NCI-H128 (cell line): ENCODE measurements at regions not wholly inside any gene's neighbourhood (a gene's known extent, or its start where the extent isn't known, plus 50 kb on each side); places are given as distances from the start of the nearest gene placed in this dataset.

ENCODE experiments used
- DNase-seq: peaks from one replicate; lab custom pipeline; 2025; ENCODE audit not compliant: unreplicated experiment; lab: John Stamatoyannopoulos, UW

DNA sequence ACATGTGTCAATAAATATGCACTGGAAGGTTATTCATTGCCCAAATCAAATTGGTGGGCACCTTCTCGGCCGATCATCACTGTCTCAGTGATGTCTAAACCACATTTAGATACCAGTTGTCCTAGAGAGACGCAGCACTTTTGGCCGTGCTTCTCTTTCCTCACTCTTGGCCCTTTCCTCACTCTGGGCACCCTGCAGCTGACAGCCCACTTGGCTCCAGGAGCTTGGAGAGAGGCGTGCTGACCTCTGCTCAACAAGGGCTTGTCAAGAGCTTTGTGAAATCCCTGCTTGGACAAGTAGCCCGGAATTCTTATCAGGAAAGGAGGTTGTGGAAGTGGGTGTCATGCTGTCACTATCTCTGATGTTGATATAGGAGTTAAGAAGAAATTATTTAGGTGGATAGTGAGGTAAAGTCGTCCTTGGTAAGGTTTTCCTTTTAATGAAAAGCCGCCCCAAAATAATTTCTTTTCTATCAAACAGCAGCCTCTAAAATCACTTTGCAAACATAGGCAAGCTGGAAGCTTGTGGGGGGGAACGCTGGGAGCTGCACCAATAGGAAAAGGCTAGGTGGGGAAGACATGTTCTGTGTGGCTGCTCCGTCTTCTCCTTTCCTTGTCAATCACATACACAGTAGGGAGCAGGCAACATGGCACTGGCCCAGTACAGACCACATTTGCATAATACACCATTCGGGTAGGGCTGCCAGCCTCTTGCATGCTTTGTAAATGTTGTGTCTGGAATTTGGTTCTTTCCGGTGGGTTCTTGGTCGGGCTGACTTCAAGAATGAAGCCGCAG, 126.8 kb upstream of the UBE3A start:
- no peak for DNase-seq

- DNase-seq = no peak
Observed at GRCh38 chr15:25563596-25563995, 124.8 kb upstream of the UBE3A start.

- no peak for DNase-seq
Observed at GRCh38 chr15:25557926-25558325, 119.1 kb upstream of the UBE3A start.

GRCh38 chr15:25556136-25556535, 117.3 kb upstream of the UBE3A start:
- DNase-seq = no peak

DNA sequence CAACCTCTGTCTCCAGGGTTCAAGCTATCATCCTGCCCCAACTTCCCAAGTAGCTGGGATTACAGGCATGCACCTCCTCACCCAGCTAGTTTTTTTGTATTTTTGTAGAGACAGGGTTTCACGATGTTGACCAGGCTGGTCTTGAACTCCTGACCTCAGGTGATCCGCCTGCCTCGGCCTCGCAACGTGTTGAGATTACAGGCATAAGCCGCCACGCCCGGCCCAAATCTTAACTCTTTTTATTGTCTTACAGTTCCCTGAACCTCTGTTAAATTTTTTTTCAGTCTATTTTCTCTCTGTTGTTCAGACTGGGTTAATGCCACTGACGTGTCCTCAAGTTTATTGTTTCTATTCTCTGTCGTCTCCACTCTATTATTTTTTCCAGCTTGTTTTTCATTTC, 115.8 kb upstream of the UBE3A start:
- DNase-seq = no peak

DNA sequence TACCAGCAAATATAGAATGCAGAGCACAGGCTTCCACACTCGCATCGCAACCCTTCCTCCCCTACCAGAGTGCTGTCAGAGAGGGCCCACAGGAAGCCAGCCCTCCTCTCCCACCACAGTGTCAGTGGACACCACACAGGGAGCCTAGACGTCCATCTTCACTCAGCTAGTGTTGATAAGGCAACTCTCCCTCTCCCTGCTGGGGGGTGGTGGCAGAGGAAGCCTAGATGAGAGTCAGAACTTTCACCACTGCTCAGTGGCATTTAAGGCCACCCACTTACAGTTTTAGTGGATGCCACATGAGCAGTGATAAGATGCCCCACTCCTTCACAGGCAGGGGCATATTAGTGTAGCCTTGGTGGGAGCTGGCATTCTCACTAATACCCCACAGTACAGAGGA, 109.8 kb upstream of the UBE3A start:
- no peak for DNase-seq

DNA sequence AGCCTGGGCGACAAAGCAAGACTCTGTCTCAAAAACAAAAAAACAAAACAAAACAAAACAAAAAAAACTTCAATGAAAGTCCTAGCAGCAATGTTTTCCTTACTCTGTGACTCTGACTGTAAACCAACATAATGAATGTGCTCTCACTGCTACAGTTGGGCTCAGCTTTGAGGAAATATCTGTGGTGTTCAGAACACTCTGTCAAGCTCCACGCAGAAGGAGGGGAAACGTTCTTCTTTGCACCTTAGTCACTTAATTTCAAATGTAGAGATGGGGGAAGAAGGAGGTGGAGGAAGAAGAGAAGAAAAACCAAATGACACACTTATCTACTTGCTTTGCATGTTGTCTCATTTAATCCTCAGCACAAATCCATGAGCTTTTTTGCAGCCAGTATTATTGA, 107.1 kb upstream of the UBE3A start:
- no peak for DNase-seq

DNA sequence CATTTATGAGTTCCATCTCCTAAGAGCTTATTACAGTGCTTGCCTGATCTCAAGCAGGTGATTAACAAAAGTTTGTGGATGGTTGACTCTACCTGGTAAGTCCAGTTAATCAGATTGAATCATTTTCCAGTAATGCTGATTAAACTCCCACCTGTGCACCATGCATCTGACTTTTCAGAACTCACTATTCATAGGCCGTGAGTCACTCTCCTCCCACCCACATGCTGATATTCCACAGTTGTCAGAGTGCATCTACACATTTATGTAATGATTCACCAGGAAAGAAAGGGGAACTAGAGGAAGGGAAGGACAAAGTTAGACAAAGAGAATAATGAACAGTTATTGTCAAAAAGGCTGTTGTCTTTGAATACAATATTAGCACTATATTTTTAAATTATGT, 106.2 kb upstream of the UBE3A start:
- no peak for DNase-seq

- DNase-seq = no peak
Observed at GRCh38 chr15:25544076-25544475, 105.3 kb upstream of the UBE3A start.

GRCh38 chr15:25543196-25543595, 104.4 kb upstream of the UBE3A start:
- peak; percentile 2 for DNase-seq

- no peak for DNase-seq
Observed at GRCh38 chr15:25541228-25541627, 102.4 kb upstream of the UBE3A start.

DNA sequence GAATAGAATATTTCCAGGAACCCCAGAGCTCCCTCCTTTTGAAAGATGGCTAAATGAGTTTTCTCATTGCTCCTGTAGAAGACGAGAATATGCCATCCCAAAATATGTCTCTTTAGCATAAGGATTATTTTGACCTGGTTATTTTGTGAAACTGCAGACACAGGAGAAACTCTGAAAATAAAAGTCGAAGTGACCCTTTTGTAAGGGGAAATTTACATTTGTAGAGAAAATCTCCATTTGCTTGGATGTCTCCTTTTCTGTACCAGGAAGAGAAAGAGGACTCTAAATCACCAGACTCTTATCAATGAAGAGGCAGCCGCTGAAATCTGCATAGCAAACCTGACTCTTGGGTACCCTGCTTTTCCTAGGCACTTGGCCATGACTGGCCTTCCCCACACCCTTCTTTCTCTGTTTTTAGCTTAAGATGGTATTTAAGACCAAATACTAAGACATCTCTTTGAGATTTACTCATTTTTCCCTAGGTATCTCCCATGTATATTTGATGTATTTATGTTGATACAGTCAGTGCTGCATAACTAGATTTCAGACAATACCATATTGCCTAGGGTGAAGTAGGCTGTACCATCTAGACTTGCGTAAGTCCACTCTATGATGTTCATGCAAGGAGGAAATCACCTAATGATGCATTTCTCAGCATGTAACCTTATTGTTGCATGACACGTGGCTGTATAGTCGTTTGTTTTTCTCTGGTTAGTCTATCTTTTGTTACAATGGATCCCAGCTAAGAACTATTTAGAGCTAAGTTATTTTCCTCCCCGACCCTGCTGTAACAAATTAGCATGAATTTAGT, 98.2 kb upstream of the UBE3A start:
- DNase-seq = no peak

DNA sequence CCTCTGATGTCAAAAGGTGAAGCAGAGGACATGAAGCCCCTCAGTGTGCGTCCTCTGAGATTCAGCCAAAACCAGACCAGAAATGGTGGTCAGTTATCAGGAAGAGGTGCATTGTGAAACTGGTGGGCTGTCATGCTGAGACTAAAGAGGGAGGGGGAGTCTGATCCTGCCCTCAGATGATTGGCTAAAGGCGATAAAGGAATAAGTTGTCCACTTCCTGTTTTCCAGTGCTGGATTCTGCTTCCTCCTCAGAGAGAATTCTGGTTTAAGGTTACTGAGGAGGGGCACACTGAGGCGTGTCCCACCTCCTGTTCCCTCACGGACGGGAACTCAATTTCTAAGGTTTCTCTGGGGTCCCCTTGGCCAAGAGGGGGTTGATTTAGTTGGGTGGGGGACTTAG, 97.0 kb upstream of the UBE3A start:
- DNase-seq = no peak

- DNase-seq = no peak
Observed at GRCh38 chr15:25534293-25534692, 95.5 kb upstream of the UBE3A start.

DNA sequence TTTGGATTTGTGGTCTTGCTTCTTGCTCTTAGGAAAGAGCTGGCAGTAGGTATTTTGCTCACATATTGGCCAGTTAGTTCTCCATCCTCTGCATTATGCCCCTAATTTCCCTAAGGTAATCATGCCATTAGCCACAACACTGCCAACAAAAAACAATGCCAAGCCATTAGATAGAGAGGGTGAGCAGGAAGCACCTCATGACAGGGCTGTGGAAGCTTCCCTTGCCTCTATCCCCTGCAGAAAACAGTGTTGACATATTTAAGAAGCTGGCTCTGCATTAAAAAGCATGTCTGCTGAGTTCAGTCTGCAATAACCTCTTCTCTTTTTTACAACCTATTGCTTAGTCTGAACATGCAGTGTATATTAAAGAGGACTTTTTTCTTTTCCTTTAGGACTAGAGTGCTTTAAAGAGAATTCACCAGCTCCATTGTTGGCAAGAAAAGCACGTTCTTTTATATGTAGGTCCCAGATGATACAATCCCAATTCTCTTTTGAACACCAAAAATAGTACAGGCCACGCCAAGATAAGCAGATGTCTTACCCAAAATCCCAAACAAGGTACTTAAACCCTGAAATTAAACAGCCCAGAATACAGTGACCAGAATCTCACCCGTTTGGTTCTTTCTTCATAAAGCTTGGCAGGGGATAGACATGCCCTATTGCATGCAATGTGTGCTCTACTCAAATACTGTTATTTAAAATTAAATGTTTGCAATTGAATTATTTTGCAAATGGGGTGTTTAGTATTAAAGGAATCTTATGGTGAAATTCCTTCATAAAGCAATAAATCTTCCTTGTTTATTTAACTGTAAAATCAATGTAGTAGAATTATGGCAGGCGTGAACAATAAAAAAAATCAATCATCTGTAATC, 93.7 kb upstream of the UBE3A start:
- DNase-seq = no peak

DNA sequence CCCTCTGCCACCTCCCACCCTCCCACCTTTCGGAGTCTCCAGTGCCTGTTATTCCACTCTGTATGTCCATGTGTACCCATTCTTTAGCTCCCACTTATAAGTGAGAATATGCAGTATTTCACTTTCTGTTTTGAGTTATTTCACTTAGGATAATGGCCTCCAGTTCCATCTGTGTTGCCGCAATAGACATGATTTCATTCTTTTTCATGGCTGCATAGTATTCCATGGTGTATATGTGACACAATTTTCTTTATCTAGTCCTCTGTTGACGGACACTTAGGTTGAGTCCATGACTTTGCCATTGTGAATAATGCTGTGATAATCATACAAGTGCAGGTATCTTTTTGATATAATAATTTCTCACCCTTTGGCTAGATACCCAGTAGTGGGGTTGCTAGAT, 91.0 kb upstream of the UBE3A start:
- no peak for DNase-seq

GRCh38 chr15:25527118-25527517, 88.3 kb upstream of the UBE3A start:
- DNase-seq = no peak

- no peak for DNase-seq
Observed at GRCh38 chr15:25525741-25526140, 86.9 kb upstream of the UBE3A start.

DNA sequence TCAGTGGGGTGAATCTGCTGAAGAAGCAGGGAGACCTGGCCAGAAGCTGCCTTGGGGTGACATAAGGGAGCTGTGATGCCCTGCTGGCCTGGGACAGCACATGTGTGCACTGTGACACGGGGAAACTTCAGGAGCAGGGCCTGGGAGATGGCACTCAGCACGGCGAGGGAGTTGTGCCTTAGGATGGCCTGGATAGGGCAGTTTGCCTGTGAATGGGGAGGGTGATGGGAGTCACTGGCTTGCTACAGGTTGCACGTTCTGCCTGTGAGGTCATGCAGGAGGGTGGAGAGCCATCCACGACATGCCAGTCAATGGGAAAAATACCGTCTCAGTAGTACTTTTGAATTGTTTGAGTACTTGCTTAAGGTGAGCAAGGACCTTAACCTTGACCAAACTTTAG, 76.8 kb upstream of the UBE3A start:
- DNase-seq = no peak

- DNase-seq = no peak
Observed at GRCh38 chr15:25514522-25514921, 75.7 kb upstream of the UBE3A start.

DNA sequence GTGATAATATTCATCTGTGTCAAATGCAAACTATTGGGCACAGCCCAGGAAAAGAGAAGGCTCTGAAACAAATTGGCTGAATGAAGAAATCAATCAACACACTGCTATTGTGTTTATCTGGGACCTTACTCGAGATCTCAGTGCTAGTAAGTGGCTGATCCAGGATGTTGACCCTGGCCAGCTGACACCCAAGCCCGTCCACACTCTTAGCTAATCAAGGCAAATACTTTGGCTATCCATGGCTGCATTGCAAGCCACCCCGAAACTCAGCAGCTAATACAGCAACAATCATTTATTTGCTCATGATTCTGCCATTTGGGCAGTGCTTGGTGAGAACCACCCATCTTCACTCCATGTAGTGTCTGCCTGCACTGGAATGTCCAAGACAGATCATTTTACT, 74.1 kb upstream of the UBE3A start:
- no peak for DNase-seq

- DNase-seq = no peak
Observed at GRCh38 chr15:25510146-25510545, 71.3 kb upstream of the UBE3A start.
